ENCODE measurements at regions not wholly inside any gene's neighbourhood (a gene's known extent, or its start where the extent isn't known, plus 50 kb on each side); places are given as distances from the start of the nearest gene placed in this dataset.

DNA sequence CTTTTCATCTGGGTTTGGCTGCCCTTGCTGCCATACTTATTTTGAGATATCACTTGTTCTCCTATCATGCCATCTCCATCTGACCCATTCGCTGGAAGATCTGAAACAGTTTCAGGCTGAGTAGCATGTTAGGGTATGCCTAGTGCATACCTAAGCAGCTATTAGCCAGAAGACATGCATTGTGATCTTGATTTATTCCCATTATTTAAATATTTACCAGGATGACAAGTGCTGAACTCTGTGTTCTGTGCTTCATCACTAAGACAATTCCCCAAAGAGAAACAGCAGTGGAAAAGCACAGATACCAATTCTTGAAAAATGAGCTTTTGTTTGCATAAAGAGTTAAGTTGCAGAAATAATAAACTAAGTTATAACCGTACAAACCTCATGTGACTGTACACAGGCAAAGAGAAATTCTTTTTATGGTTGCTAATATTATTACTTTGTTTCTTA, 271.0 kb upstream of the ARSJ start:
- no peak for TF ChIP-seq SOX15 (CRISPR knock-in tag; IDR thresholded peaks at IDR 0.05)
- no peak for TF ChIP-seq CTCF (IDR thresholded peaks at IDR 0.05)

Measured in WTC11 (cell line).